ENCODE measurements at regions not wholly inside any gene's neighbourhood (a gene's known extent, or its start where the extent isn't known, plus 50 kb on each side); places are given as distances from the start of the nearest gene placed in this dataset.

DNA sequence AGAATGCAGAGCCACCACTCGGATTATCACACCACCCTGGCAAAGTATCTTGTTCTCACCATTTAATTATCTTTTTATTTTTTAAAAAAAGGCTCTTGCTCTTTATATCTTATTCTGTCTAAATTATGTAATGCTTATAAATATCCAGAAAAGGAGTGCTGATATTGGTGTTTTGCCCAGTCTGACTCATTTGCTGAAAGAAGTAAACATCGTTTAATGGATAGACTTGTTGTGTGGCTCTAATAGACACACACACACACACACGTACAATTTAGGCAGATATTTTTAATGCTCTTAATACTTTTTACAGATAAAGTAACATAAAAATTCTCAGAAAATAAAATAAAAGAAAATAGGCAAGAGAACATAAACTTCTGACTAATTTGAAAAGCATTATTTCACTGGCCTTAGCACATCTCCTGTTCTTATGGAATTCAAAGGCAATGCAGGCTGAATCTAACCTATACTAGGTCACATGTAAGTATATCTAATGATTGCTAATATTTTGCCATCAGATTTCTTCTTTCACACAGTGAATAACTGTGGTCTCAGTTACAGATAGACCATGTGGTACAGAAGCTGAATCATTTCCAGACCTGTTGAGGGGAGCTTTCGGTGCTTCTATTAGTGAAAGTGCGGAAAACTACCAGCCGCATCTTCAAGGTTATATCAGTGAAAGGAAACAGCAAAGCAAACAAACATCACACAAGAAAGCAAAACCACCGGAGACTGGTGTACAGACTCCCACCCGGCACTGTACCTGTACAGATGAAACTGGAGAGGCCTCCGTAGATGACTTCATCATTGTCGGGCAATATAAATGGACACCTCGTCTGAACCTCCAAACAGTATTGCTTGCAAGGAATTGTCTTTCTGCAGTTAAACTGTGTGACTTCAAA is 642.1 kb upstream of the ARGLU1 start:
- no peak for DNase-seq

GRCh38 chr13:107208889-107209288 is 641.0 kb upstream of the ARGLU1 start:
- in situ Hi-C loops (cut with HindIII; ENCODE audit: low pct_ligation_motif_present, low pct_unique_long_range_greater_than_20kb, low sequenced_read_pairs) = no loop called here
- no peak for DNase-seq

More for the DNA sequence above, 642.1 kb upstream of the ARGLU1 start:
- in situ Hi-C loops (cut with HindIII; ENCODE audit: low pct_ligation_motif_present, low pct_unique_long_range_greater_than_20kb, low sequenced_read_pairs) = no loop called here

DNA sequence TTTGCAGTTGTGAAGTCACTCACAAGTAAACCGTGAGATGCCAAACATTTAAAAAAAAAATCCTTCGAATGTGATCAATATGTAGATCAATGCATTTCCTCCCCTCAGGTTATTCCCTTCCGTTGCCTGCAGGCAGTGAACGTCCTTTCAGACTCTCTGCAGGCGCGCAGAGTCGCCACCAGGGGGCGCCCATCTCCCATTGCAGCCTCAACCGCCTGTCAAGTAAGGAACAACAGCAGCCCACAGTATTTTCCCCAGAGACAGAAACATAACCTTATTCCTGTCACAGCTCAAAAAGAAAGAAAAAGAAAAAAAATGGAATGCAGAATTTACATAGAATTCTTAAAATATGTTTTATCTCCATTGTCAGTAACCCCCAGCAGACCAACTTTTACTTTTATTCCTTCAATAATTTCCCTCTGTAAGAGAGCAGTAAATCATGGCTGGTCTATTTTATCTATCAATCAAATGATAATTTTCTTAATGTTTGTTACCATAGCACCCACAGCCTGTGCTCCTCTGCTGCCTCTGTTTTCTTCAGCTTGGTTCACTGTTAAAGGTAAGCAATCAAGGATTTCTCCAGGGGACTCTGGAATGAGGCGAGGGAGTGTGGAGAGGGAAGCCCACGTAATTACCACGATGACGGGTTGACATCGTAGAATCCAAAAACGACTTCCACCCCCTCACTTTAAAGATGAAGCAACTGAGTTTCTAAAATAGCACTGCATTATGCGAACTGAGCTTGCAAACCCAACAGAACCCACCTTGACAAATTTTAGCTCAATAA is 637.6 kb upstream of the ARGLU1 start:
- in situ Hi-C loops (cut with HindIII; ENCODE audit: low pct_ligation_motif_present, low pct_unique_long_range_greater_than_20kb, low sequenced_read_pairs) = no loop called here
- DNase-seq = peak; percentile 61

- in situ Hi-C loops (cut with HindIII; ENCODE audit: low pct_ligation_motif_present, low pct_unique_long_range_greater_than_20kb, low sequenced_read_pairs) = no loop called here
- peak; percentile 13 for DNase-seq
Measured at GRCh38 chr13:107203146-107203847, 635.4 kb upstream of the ARGLU1 start.

DNA sequence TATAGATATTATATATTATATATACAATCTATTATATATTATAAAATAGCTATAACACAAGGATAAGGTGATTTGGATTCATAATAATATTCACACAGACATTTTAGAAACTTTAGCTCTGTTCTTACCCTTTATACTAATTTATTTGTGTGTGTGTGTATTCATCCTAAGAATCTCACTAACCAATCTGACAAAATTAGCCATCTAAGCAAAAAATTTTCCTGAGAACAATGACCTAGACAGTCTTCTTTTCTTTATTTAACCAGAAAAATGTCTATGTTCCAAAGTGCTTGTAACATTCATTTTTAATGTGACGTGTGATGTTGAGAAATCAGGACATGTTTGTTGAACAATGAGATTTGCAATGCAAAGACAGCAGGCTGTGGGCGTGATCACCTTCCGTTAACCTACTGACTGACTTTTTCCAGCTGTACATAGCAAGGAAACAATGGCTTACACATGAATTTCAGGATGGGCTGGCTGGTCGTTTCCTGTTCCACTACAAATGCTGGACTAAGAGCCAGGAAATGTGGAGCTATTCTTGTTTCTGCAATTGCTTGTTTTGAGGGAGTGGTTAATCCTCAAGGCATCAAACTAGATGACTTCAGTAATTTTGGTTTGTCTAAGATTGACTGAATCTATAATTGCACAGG is 634.6 kb upstream of the ARGLU1 start:
- DNase-seq = no peak
- in situ Hi-C loops (cut with HindIII; ENCODE audit: low pct_ligation_motif_present, low pct_unique_long_range_greater_than_20kb, low sequenced_read_pairs) = no loop called here

DNA sequence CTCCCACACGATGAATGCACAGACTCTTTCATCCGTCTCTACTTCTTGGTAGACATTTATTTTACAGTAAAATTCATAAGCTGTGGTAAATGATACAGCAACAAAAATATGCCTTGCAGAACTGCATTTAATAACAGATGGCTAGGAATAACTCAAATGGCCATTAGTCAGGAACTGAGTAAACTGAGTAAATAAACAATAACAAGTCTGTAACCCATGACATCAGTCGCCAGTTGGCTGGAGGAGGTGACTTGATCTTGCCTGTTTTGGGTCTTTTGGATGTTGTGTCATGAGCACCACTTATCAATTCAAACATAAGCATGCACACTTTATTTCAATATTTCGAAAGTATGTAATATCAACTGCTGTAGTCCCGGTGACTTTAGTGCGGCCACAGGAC is 632.6 kb upstream of the ARGLU1 start:
- DNase-seq = no peak
- in situ Hi-C loops (cut with HindIII; ENCODE audit: low pct_ligation_motif_present, low pct_unique_long_range_greater_than_20kb, low sequenced_read_pairs) = no loop called here

- no peak for DNase-seq
- in situ Hi-C loops (cut with HindIII; ENCODE audit: low pct_ligation_motif_present, low pct_unique_long_range_greater_than_20kb, low sequenced_read_pairs) = no loop called here
Measured at GRCh38 chr13:107192289-107192688, 624.4 kb upstream of the ARGLU1 start.

GRCh38 chr13:107190065-107190464 is 622.1 kb upstream of the ARGLU1 start:
- in situ Hi-C loops (cut with HindIII; ENCODE audit: low pct_ligation_motif_present, low pct_unique_long_range_greater_than_20kb, low sequenced_read_pairs) = no loop called here
- DNase-seq = no peak

GRCh38 chr13:107185889-107186288 is 618.0 kb upstream of the ARGLU1 start:
- no peak for DNase-seq
- in situ Hi-C loops (cut with HindIII; ENCODE audit: low pct_ligation_motif_present, low pct_unique_long_range_greater_than_20kb, low sequenced_read_pairs) = no loop called here

- DNase-seq = no peak
- in situ Hi-C loops (cut with HindIII; ENCODE audit: low pct_ligation_motif_present, low pct_unique_long_range_greater_than_20kb, low sequenced_read_pairs) = no loop called here
Measured at GRCh38 chr13:107170270-107170931, 602.5 kb upstream of the ARGLU1 start.

GRCh38 chr13:107157271-107157670 is 589.3 kb upstream of the ARGLU1 start:
- in situ Hi-C loops (cut with HindIII; ENCODE audit: low pct_ligation_motif_present, low pct_unique_long_range_greater_than_20kb, low sequenced_read_pairs) = no loop called here
- DNase-seq = no peak

- in situ Hi-C loops (cut with HindIII; ENCODE audit: low pct_ligation_motif_present, low pct_unique_long_range_greater_than_20kb, low sequenced_read_pairs) = no loop called here
- DNase-seq = peak; percentile 3
Measured at GRCh38 chr13:107144432-107144831, 576.5 kb upstream of the ARGLU1 start.

DNA sequence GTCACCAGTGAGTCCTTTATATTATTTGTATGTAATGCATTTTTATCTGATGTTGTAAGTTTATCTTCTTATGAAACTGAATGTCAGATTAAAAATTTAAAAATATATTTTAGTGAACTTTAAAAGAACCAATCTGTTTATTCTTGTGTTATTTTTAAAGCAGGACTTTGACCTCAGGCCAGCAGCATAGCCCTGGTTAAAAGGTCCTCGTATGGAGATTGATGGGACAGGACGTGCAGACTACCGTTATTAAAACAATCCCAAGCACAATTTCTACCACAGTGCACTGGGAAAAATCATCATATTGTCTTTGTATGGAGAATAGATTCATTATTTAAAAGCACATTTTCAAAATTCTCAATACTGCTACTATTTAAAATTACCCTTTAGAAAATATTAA is 573.8 kb upstream of the ARGLU1 start:
- in situ Hi-C loops (cut with HindIII; ENCODE audit: low pct_ligation_motif_present, low pct_unique_long_range_greater_than_20kb, low sequenced_read_pairs) = no loop called here
- DNase-seq = no peak

DNA sequence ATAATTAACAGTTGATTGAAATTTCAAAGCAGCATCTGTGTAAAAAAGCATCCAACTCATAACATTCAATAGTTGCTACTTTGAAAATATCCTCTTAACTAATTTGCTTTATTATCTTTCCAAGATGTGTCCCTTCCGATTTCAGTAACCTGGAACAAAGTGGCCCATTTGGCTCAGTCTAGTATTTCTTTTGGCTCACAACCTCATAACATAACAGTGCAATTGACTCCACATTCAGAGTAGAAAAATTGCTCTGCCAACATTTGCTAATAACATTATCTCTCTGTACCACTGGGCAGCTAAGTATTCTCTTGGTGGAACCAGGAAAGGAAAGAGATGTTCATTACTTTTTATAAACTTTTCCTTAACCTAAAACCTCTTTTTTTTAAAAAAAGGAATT is 571.1 kb upstream of the ARGLU1 start:
- DNase-seq = no peak
- in situ Hi-C loops (cut with HindIII; ENCODE audit: low pct_ligation_motif_present, low pct_unique_long_range_greater_than_20kb, low sequenced_read_pairs) = no loop called here

- DNase-seq = no peak
Measured at GRCh38 chr13:107138486-107138885, 570.5 kb upstream of the ARGLU1 start.

DNA sequence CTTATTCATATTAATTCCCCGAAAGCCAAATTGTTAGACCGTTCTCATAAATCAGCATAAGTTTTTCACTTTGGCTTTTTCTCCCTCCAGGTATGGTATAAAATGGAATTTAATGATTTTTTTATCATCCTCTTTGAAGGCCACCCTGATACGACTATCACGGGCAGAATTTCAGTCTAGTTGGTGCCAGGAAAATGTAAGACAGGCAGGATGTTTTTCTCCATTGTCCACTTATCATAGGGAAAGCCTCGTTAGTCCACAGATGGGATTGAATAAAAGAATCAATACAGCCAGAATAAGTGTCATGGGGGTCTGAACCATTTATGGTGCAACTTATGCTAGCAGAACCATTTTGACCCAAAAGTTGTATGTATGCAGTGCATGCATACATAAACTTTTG is 566.0 kb upstream of the ARGLU1 start:
- DNase-seq = no peak
- in situ Hi-C loops (cut with HindIII; ENCODE audit: low pct_ligation_motif_present, low pct_unique_long_range_greater_than_20kb, low sequenced_read_pairs) = no loop called here

More at GRCh38 chr13:107138486-107138885, 570.5 kb upstream of the ARGLU1 start:
- in situ Hi-C loops (cut with HindIII; ENCODE audit: low pct_ligation_motif_present, low pct_unique_long_range_greater_than_20kb, low sequenced_read_pairs) = no loop called here

GRCh38 chr13:107130566-107130965 is 562.6 kb upstream of the ARGLU1 start:
- DNase-seq = no peak
- in situ Hi-C loops (cut with HindIII; ENCODE audit: low pct_ligation_motif_present, low pct_unique_long_range_greater_than_20kb, low sequenced_read_pairs) = no loop called here

DNA sequence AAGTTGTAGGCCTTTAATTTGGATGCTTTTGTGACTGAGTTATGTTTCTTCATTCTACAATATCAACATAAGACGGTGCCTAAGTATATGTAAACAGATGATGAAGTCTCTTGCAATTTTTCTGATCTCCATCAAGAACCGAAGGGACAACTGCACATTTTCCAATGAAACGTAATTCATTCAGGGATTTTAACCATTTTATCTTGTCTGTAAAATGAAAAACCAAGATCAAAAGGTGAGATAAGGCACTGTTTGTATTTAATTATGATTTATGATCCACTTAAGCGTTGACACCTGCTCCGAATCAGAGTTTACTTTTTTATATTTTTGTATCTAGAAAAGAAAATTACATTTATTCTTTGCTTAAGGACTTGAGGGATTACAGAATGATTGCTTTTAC is 556.8 kb upstream of the ARGLU1 start:
- DNase-seq = no peak
- in situ Hi-C loops (cut with HindIII; ENCODE audit: low pct_ligation_motif_present, low pct_unique_long_range_greater_than_20kb, low sequenced_read_pairs) = no loop called here

Data from ACHN (cell line).